Cardiac fibroblast (primary cell): ENCODE measurements at regions not wholly inside any gene's neighbourhood (a gene's known extent, or its start where the extent isn't known, plus 50 kb on each side); places are given as distances from the start of the nearest gene placed in this dataset.

Experiments used
- DNase-seq, 2 donors: peaks; one replicate each; pipeline versions ENCODE4 v3.0.0 to v3.0.0-alpha.2; 2010; ENCODE audit warnings: low read depth in 2 of 2
- H3K4me3 ChIP-seq, 2 donors: replicated peaks in 1 of 2; 1 replicate in 1 of 2; 2 replicates in 1 of 2; pipeline ENCODE4 v1.5.1; 2011; ENCODE audit warnings: low read depth in 2 of 2, low read length in 2 of 2, mild to moderate bottlenecking in 2 of 2, moderate library complexity in 1 of 2
- TF ChIP-seq, protein P1 (sequence below): IDR thresholded peaks from one replicate; pipeline ENCODE4 v1.5.1; 2011; ENCODE audit warnings: low read depth, mild to moderate bottlenecking, low read length, inconsistent platforms

GRCh38 chr18:72444111-72444797 lies 99.9 kb downstream of the CBLN2 start:
- TF ChIP-seq, protein P1, sequence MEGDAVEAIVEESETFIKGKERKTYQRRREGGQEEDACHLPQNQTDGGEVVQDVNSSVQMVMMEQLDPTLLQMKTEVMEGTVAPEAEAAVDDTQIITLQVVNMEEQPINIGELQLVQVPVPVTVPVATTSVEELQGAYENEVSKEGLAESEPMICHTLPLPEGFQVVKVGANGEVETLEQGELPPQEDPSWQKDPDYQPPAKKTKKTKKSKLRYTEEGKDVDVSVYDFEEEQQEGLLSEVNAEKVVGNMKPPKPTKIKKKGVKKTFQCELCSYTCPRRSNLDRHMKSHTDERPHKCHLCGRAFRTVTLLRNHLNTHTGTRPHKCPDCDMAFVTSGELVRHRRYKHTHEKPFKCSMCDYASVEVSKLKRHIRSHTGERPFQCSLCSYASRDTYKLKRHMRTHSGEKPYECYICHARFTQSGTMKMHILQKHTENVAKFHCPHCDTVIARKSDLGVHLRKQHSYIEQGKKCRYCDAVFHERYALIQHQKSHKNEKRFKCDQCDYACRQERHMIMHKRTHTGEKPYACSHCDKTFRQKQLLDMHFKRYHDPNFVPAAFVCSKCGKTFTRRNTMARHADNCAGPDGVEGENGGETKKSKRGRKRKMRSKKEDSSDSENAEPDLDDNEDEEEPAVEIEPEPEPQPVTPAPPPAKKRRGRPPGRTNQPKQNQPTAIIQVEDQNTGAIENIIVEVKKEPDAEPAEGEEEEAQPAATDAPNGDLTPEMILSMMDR: no peak
- no peak overlapping the region for H3K4me3 ChIP-seq
- DNase-seq: no peak

GRCh38 chr18:72436401-72436800 lies 107.7 kb downstream of the CBLN2 start:
- H3K4me3 ChIP-seq: no peak overlapping the region
- DNase-seq: no peak
- TF ChIP-seq, protein P1: no peak

GRCh38 chr18:72433756-72434155 lies 110.4 kb downstream of the CBLN2 start:
- TF ChIP-seq, protein P1: no peak
- no peak for DNase-seq
- H3K4me3 ChIP-seq: no peak overlapping the region

GRCh38 chr18:72427721-72428120 lies 116.4 kb downstream of the CBLN2 start:
- peak in 1 of 2 donors; percentile 1 for DNase-seq
- TF ChIP-seq, protein P1: no peak
- H3K4me3 ChIP-seq: no peak overlapping the region

- DNase-seq: peak in 1 of 2 donors; percentile 0
- TF ChIP-seq, protein P1: no peak
These were observed 124.2 kb downstream of the CBLN2 start for GRCh38 chr18:72419914-72420313.

DNA sequence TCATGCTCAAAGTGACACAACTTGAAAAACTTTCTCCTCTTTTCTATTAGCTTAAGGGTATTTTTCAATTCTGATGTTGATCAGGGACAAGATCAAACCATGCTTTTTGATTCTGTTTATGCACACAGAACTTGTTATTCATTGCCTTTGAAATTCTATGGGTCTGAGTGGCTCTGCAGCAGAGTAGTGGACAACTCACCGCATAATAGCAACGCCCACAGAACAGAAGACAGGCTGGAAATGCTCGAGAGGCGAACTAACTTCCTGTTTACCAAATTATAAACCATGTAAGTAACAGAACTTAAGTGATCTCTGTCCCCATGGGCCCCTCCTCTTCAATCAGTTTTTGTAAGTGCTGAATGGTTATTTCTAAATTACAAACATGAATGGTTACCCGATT lies 131.2 kb downstream of the CBLN2 start:
- no peak overlapping the region for H3K4me3 ChIP-seq
- DNase-seq: no peak
- TF ChIP-seq, protein P1: no peak

More at GRCh38 chr18:72419914-72420313, 124.2 kb downstream of the CBLN2 start:
- H3K4me3 ChIP-seq: no peak overlapping the region

- TF ChIP-seq, protein P1: no peak
- DNase-seq: no peak
- no peak overlapping the region for H3K4me3 ChIP-seq
These were observed 132.9 kb downstream of the CBLN2 start for GRCh38 chr18:72411261-72411660.
